ENCODE measurements at regions not wholly inside any gene's neighbourhood (a gene's known extent, or its start where the extent isn't known, plus 50 kb on each side); places are given as distances from the start of the nearest gene placed in this dataset.

GRCh38 chr1:116224111-116224510 lies 112.9 kb downstream of the MAB21L3 start (continued):
- TF ChIP-seq BHLHE40 (IDR thresholded peaks at IDR 0.05; ENCODE audit: low read depth, low read length) (no peak), PHF8 (IDR thresholded peaks at IDR 0.05; ENCODE audit: borderline replicate concordance, low read depth) (no peak), TFCP2L1 (CRISPR knock-in tag; IDR thresholded peaks at IDR 0.05) (no peak), NFE2L2 (conservative IDR thresholded peaks at IDR 0.05; ENCODE audit: low read length) (no peak)

- Histone ChIP-seq H3K4me2 (no peak overlapping the region), H3K4me1 (no peaks in the 10 kb centered on the region), H3K27ac (no peak overlapping the region), H3K9me3 (no peaks in the 10 kb centered on the region), H3K4me3 (no peak overlapping the region)
- CTCF ChIA-PET: interaction anchor here (0.9 kb wide), 1 partner anchor 85 kb away, joined by 3 read pairs; no protein-coding TSS in a partner anchor
- ATAC-seq: no peak
- no peak for DNase-seq (ENCODE audit: low read depth in 1 of 2, low spot score in 1 of 2)
- TF ChIP-seq PBX3 (IDR thresholded peaks at IDR 0.05) (no peak), ZNF302 (CRISPR knock-in tag; IDR thresholded peaks at IDR 0.05) (no peak), EHF (CRISPR knock-in tag; IDR thresholded peaks at IDR 0.05) (no peak), NPAS2 (CRISPR knock-in tag; IDR thresholded peaks at IDR 0.05; ENCODE audit: borderline replicate concordance) (no peak), NR3C1 (IDR thresholded peaks at IDR 0.05) (no peak), ZSCAN20 (CRISPR knock-in tag; IDR thresholded peaks at IDR 0.05) (no peak), USF2 (IDR thresholded peaks at IDR 0.05) (no peak), FOSB (CRISPR knock-in tag; IDR thresholded peaks at IDR 0.05) (no peak), CHD4 (IDR thresholded peaks at IDR 0.05; ENCODE audit: borderline replicate concordance) (no peak), JUN (IDR thresholded peaks at IDR 0.05) (no peak)
- TF ChIP-seq, protein P1, sequence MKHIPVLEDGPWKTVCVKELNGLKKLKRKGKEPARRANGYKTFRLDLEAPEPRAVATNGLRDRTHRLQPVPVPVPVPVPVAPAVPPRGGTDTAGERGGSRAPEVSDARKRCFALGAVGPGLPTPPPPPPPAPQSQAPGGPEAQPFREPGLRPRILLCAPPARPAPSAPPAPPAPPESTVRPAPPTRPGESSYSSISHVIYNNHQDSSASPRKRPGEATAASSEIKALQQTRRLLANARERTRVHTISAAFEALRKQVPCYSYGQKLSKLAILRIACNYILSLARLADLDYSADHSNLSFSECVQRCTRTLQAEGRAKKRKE (CRISPR knock-in tag; IDR thresholded peaks at IDR 0.05; ENCODE audit: low read depth): no peak
- POLR2A ChIA-PET: no interaction called here
- no peak for FAIRE-seq
- 2% methylated on average over 3 of the region's 4 CpGs for whole genome bisulfite sequencing (ENCODE audit: missing lambda C conversion rate)
These were observed 113.4 kb downstream of the MAB21L3 start for GRCh38 chr1:116224561-116224960.

GRCh38 chr1:116226017-116226416 lies 114.8 kb downstream of the MAB21L3 start:
- H3K9me3 ChIP-seq: no peaks in the 10 kb centered on the region
- no peak overlapping the region for H3K4me2 ChIP-seq
- no peak overlapping the region for H3K4me3 ChIP-seq
- DNase-seq (ENCODE audit: low read depth in 1 of 2, low spot score in 1 of 2) (no peak), FAIRE-seq (no peak), ATAC-seq (no peak)
- 95% methylated on average over 1 of the region's 1 CpG for WGBS (ENCODE audit: missing lambda C conversion rate)
- no peaks in the 10 kb centered on the region for H3K4me1 ChIP-seq
- CTCF ChIA-PET: no interaction called here
- POLR2A ChIA-PET: no interaction called here
- no peak overlapping the region for H3K27ac ChIP-seq
- TF ChIP-seq JUNB (IDR thresholded peaks at IDR 0.05) (no peak), ZNF302 (CRISPR knock-in tag; IDR thresholded peaks at IDR 0.05) (no peak), PHF8 (IDR thresholded peaks at IDR 0.05; ENCODE audit: borderline replicate concordance, low read depth) (no peak), RCOR1 (IDR thresholded peaks at IDR 0.05; ENCODE audit: low read depth, low read length) (no peak), RARB (CRISPR knock-in tag; IDR thresholded peaks at IDR 0.05) (no peak), SMC3 (IDR thresholded peaks at IDR 0.05) (no peak), SREBF2 (IDR thresholded peaks at IDR 0.05) (no peak), MYC (IDR thresholded peaks at IDR 0.05; ENCODE audit: borderline replicate concordance, low read length) (no peak), MAX (IDR thresholded peaks at IDR 0.05) (no peak)

DNA sequence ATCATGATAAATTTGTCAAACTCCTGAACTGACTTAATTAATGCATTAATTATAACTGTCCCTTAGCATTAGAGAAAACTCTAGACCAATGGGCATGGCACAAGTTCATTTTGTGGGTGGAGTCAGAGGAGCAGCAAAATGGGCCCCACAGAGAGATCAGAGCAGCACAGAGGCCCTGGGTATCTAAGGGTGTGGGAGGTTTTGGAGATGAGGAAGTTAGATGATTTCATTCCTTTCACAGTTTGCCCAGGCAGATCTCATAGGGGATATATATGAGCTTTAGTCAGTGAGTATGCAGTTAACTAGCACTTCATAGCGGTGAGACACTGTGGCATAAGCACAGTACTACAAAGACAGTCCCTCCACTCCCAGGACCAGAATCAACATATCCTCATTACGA lies 117.3 kb downstream of the MAB21L3 start:
- Histone ChIP-seq H3K4me1 (no peaks in the 10 kb centered on the region), H3K27ac (no peak overlapping the region), H3K4me2 (no peak overlapping the region), H3K4me3 (no peak overlapping the region), H3K9me3 (no peaks in the 10 kb centered on the region)
- POLR2A ChIA-PET: no interaction called here
- FAIRE-seq (no peak), DNase-seq (ENCODE audit: low read depth in 1 of 2, low spot score in 1 of 2) (no peak), ATAC-seq (no peak)
- 7% methylated on average over 2 of the region's 2 CpGs for WGBS (ENCODE audit: missing lambda C conversion rate)
- CTCF ChIA-PET: interaction anchor here (1.1 kb wide), 1 partner anchor 9 kb away, joined by 3 read pairs; no protein-coding TSS in a partner anchor
- TF ChIP-seq, protein P1 (CRISPR knock-in tag; IDR thresholded peaks at IDR 0.05; ENCODE audit: low read depth): no peak
- TF ChIP-seq NR3C1 (IDR thresholded peaks at IDR 0.05): no peak
- TF ChIP-seq EHF (CRISPR knock-in tag; IDR thresholded peaks at IDR 0.05): no peak
- no peak for TF ChIP-seq HDAC2 (IDR thresholded peaks at IDR 0.05)
- no peak for TF ChIP-seq RCOR1 (IDR thresholded peaks at IDR 0.05; ENCODE audit: low read depth, low read length)
- TF ChIP-seq, protein P2, sequence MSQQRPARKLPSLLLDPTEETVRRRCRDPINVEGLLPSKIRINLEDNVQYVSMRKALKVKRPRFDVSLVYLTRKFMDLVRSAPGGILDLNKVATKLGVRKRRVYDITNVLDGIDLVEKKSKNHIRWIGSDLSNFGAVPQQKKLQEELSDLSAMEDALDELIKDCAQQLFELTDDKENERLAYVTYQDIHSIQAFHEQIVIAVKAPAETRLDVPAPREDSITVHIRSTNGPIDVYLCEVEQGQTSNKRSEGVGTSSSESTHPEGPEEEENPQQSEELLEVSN (IDR thresholded peaks at IDR 0.05; ENCODE audit: borderline replicate concordance, low read depth): no peak
- TF ChIP-seq KDM1A (IDR thresholded peaks at IDR 0.05; ENCODE audit: low read depth): no peak
- TF ChIP-seq ESRRA (IDR thresholded peaks at IDR 0.05; ENCODE audit: borderline replicate concordance, low read length): no peak
- TF ChIP-seq MAFK (IDR thresholded peaks at IDR 0.05; ENCODE audit: partially characterized antibody): no peak
- TF ChIP-seq CBX8 (IDR thresholded peaks at IDR 0.05): no peak
